Right renal cortex interstitium (tissue), 3 donors: ENCODE measurements at regions not wholly inside any gene's neighbourhood (a gene's known extent, or its start where the extent isn't known, plus 50 kb on each side); places are given as distances from the start of the nearest gene placed in this dataset.
"Not testable (repeated sequence)": the region's sequence is repeated elsewhere in the genome, so short reads cannot be mapped to it uniquely, and the experiment has no call there.

Source experiments
- DNase-seq, 3 donors: peaks; one replicate each; pipeline ENCODE4 v3.0.0-alpha.2; 2013; ENCODE audit warnings: low read depth in 3 of 3, low spot score in 2 of 3

DNA sequence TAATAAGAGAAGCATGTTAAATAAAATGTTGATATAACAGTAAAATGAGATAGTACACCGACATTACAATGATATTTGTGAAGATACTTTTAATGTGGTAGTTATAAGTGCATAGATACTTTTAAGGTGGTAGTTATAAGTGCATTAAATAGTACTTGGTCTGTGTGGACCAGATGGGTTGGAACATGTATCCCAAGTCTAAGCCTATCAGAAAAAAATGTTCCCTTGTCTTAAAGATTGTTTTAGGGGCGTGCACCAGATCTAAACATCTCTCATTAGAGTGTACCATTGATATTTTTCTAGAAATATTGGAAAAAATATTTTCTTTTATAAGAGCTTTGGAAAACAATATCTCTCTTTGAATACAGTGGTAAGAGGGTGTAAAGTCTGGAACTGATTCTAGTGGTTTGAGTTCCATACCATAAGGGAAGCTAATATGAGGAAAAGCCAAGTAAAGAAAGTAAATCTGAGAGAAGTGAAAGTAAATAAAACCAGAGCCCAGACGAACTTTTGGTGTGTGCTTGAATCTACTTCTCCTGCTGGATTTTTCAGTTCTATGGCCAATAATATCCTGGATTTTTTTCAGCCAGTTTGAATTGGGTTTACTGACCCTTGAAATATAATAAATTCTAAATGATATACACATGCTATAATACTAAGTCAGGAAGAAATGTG, 175.3 kb downstream of the MBL2 start:
- DNase-seq, result no peak

DNA sequence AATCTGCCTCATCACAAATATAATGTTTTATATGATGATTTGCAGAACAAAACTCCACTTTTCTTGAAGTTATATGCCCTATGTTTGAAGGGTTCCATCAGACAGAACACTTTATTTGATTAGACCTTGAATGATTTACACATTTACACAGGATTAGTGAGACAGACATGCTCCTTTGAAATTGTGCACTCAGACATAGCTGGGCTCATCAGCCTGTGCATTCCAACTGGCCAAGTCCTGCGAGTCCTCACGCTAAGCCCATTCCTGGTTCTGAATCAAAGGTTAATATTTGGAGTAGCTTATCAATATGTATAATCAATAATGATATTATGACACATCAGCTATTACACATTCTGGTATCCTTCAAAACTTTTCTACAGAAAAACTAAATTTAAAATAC, 173.6 kb downstream of the MBL2 start:
- no peak for DNase-seq

- no peak for DNase-seq
Observed at GRCh38 chr10:52599551-52600200, 172.9 kb downstream of the MBL2 start.

DNA sequence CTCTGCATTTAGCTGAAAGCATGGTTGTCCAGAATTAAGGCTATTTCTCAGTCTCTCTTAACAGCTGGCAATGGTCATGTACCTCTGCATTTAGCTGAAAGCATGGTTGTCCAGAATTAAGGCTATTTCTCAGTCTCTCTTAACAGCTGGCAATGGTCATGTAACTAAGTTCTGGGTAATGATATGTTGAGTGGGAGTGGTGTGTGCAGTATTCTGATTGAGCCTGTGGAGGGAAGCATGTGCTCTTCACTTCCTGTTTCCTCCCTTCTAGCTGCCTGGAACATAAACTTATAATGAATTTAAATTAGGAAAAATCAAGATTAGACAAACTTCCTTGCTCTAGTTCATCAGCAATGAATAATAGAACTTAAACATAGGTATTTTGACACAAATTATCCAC, 168.5 kb downstream of the MBL2 start:
- not testable (repeated sequence) for DNase-seq

DNA sequence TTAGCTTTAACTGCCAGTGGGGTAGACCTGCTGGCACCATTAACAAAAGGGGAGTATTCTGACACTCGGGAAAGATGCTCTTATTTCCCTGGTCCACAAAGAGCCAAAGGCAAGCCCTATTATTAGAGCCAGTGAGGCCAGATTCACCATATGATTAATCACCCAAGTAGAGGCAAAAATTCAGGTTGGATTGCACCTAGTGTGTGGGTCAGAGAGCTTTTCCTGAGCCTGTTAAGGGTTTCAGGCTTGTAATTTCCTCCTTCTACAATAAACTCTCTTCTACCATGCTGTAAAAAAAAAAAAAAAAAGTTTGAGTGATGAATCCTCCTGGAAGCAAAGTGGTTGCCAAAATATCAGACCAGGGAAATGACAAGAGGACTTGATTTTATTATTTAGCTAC, 163.5 kb downstream of the MBL2 start:
- DNase-seq, result no peak

DNA sequence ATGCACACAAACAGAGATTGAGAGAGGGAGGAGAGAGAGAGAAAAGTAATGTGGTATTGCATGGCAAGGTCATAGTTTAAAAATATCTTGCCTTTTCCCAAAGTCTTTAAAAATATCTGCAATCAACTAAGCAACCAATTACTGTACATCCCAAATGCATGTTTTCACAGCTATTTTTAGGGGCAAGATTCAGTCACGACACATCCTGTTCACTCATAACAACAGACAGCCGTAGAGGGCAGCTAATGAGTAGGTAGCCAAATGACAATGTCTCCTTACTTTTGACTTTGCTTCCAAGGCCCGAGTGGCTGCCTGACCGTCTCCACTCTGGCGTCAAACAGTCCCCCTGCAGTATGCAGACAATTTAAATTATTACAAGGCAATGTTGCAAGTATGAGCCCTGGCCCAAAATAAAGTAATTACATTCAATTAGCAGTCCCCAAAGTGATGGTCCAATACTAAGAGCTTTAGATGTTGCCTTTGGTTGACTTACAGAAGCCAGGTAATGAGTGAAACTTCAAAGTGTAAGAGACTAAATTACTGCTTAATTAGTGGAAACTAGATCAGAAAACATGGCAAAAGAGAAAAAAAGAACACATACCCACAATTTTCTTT, 162.9 kb downstream of the MBL2 start:
- no peak for DNase-seq

DNA sequence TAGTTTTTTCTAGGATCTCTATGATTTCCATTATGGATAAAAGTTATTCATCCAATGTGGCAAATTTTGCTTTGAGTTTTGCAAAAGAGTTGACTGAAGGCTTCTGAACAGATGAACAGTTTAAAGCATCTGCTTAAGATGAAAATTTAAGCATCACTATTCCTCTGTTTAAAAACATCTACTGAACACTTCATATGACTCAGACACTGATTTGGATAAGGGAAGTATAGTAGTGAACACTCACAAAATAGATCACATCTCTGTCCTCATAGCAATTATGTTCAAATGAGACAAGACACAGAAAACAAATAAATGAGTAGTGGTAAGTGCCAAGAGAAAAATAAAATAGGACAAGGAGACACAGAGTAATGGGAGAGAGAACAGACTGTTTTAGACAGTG, 157.3 kb downstream of the MBL2 start:
- DNase-seq, result no peak

- no peak for DNase-seq
Observed at GRCh38 chr10:52615756-52616394, 156.7 kb downstream of the MBL2 start.

- DNase-seq, result no peak
Observed at GRCh38 chr10:52616395-52616764, 156.2 kb downstream of the MBL2 start.

GRCh38 chr10:52617346-52617745, 155.2 kb downstream of the MBL2 start:
- DNase-seq, result no peak

DNA sequence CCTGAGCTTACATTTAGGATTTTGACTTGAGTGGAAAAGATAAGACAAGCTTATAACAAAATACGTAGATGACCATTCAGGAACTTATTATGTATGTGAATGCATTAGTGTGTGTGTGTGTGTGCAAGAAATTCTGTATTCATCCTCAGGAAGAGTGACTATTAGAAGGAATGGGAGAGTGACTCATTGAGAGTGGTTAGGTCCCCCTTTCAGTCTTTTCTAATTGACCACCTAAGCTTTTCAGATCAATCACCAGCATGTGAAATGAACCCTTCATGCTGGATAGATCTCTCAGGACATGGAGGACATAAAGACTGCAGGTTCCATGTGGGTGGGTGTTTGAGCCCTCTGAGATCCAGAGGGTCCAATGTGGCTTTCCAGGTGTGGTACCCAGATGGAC, 153.5 kb downstream of the MBL2 start:
- no peak for DNase-seq

DNA sequence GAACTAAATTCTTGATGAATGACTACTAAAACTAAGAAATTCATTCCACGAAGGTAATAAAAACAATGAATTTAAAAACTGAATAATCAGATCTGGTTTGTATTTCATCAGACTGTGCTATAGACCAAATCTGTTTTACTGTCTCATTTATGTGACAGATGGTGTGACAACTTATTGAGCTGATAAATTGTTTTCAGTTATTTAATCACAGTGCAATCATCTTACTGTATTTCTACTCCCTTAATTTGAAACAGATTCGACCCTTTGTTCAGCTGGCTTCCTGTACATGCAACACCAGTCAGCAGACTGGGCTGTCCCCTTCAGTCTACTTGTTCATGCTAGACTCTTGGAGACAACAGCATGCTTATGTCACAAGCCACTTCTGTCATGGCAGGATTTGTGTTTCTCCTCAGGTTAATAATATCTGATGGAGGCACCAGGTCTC, 150.9 kb downstream of the MBL2 start:
- DNase-seq, result no peak

- no peak for DNase-seq
Observed at GRCh38 chr10:52623761-52624160, 148.8 kb downstream of the MBL2 start.

GRCh38 chr10:52627279-52627678, 145.3 kb downstream of the MBL2 start:
- no peak for DNase-seq

GRCh38 chr10:52631146-52631545, 141.4 kb downstream of the MBL2 start:
- DNase-seq, result no peak

- no peak for DNase-seq
Observed at GRCh38 chr10:52631648-52632047, 140.9 kb downstream of the MBL2 start.

GRCh38 chr10:52632591-52632990, 140.0 kb downstream of the MBL2 start:
- no peak for DNase-seq

GRCh38 chr10:52633266-52633665, 139.3 kb downstream of the MBL2 start:
- no peak for DNase-seq

GRCh38 chr10:52635651-52636050, 136.9 kb downstream of the MBL2 start:
- no peak for DNase-seq

- DNase-seq, result no peak
Observed at GRCh38 chr10:52636874-52637273, 135.7 kb downstream of the MBL2 start.

- DNase-seq, result no peak
Observed at GRCh38 chr10:52637592-52637991, 135.0 kb downstream of the MBL2 start.

GRCh38 chr10:52639652-52640051, 132.9 kb downstream of the MBL2 start:
- DNase-seq, result no peak
